MM.1S (cell line): ENCODE measurements at regions not wholly inside any gene's neighbourhood (a gene's known extent, or its start where the extent isn't known, plus 50 kb on each side); places are given as distances from the start of the nearest gene placed in this dataset.

ENCODE experiments used
- DNase-seq: peaks from one replicate; pipeline ENCODE4 v3.0.0-alpha.2; 2015
- H2AFZ ChIP-seq: fragments of 300-600 bp; sonication (generic); 2 replicates; pipeline ENCODE4 v1.6.0; 2016; ENCODE audit warnings: antibody characterized with exemption, low read length
- H3F3A ChIP-seq: fragments of 300-600 bp; sonication (generic); 2 replicates; pipeline ENCODE4 v1.6.1; 2016; ENCODE audit warnings: mild to moderate bottlenecking, antibody characterized with exemption, low read length, moderate library complexity, mixed read lengths; ENCODE audit not compliant: insufficient read depth
- H3K27ac ChIP-seq: fragments of 300-600 bp; sonication (generic); 2 replicates; pipeline ENCODE4 v1.5.1; 2016; ENCODE audit warnings: mild to moderate bottlenecking, low read length
- H3K27me3 ChIP-seq: fragments of 300-600 bp; sonication (generic); replicated peaks from 2 replicates; pipeline ENCODE4 v1.6.0; 2016; ENCODE audit warnings: low read length; ENCODE audit not compliant: insufficient read depth
- H3K36me3 ChIP-seq: fragments of 300-600 bp; sonication (generic); replicated peaks from 2 replicates; pipeline ENCODE4 v1.6.1; 2016; ENCODE audit warnings: mild to moderate bottlenecking, low read length, mixed read lengths; ENCODE audit not compliant: insufficient read depth
- H3K4me1 ChIP-seq: fragments of 300-600 bp; sonication (generic); 2 replicates; pipeline ENCODE4 v1.6.1; 2016; ENCODE audit warnings: low read length, mixed read lengths
- H3K4me2 ChIP-seq: fragments of 300-600 bp; sonication (generic); 2 replicates; pipeline ENCODE4 v1.6.0; 2016; ENCODE audit warnings: low read depth, low read length
- H3K4me3 ChIP-seq: fragments of 300-600 bp; sonication (generic); 2 replicates; pipeline ENCODE4 v1.5.1; 2016; ENCODE audit warnings: low read length, mixed read lengths
- H3K79me2 ChIP-seq: fragments of 300-600 bp; sonication (generic); 2 replicates; pipeline ENCODE4 v1.6.1; 2016; ENCODE audit warnings: mixed run types, low read length, mixed read lengths
- H3K9ac ChIP-seq: fragments of 300-600 bp; sonication (generic); 2 replicates; pipeline ENCODE4 v1.6.1; 2016; ENCODE audit warnings: low read length, mixed read lengths
- H3K9me2 ChIP-seq: fragments of 300-600 bp; sonication (generic); replicated peaks from 2 replicates; pipeline ENCODE4 v1.6.1; 2016; ENCODE audit warnings: mild to moderate bottlenecking, low read length, mixed read lengths; ENCODE audit not compliant: insufficient read depth
- H3K9me3 ChIP-seq: fragments of 300-600 bp; sonication (generic); replicated peaks from 2 replicates; pipeline ENCODE4 v1.6.1; 2016; ENCODE audit warnings: mild to moderate bottlenecking, low read length, mixed read lengths; ENCODE audit not compliant: insufficient read depth
- H4K20me1 ChIP-seq: fragments of 300-600 bp; sonication (generic); 2 replicates; pipeline ENCODE4 v1.6.1; 2016; ENCODE audit warnings: mild to moderate bottlenecking, low read length, moderate library complexity, mixed read lengths; ENCODE audit not compliant: insufficient read depth
- EZH2 ChIP-seq: fragments of 300-600 bp; sonication (generic); optimal IDR thresholded peaks from 2 replicates; pipeline ENCODE3; 2017; ENCODE audit warnings: low read depth, mild to moderate bottlenecking, antibody characterized with exemption, low read length, mixed read lengths
- EZH2phosphoT487 ChIP-seq: fragments of 300-600 bp; sonication (generic); IDR thresholded peaks from 2 replicates; pipeline ENCODE4 v1.6.1; 2018; ENCODE audit warnings: antibody characterized with exemption, low read length
- TF ChIP-seq, protein P1 (sequence below): fragments of 300-600 bp; sonication (generic); IDR thresholded peaks from 2 replicates; pipeline ENCODE4 v1.5.1; 2016; ENCODE audit warnings: antibody characterized with exemption, low read length, mixed read lengths

DNA sequence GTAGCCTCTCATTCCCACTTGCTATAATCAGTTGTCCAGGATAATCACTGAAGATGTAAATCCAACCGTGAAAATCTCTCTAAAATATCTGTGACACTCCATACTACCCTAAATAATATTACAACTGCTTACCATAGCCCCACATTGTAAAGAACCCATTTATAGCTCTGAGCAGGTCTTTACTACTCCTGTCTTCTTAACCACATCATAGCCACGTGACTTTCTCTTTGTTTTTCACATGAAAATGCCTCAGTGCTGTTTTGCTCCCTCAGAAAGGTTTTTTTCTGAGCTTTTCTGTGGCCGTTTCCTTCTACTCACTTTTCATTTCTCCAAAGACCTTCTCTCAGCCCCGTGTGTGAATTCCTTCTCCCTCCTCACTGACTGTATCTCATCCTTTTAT, 662.2 kb upstream of the ADARB2 start:
- no peak overlapping the region for H3K4me3 ChIP-seq
- no peaks in the 10 kb centered on the region for H3K9me3 ChIP-seq
- H3K9me2 ChIP-seq = no peaks in the 10 kb centered on the region
- TF ChIP-seq EZH2phosphoT487 (no peak), EZH2 (no peak)
- TF ChIP-seq, protein P1, sequence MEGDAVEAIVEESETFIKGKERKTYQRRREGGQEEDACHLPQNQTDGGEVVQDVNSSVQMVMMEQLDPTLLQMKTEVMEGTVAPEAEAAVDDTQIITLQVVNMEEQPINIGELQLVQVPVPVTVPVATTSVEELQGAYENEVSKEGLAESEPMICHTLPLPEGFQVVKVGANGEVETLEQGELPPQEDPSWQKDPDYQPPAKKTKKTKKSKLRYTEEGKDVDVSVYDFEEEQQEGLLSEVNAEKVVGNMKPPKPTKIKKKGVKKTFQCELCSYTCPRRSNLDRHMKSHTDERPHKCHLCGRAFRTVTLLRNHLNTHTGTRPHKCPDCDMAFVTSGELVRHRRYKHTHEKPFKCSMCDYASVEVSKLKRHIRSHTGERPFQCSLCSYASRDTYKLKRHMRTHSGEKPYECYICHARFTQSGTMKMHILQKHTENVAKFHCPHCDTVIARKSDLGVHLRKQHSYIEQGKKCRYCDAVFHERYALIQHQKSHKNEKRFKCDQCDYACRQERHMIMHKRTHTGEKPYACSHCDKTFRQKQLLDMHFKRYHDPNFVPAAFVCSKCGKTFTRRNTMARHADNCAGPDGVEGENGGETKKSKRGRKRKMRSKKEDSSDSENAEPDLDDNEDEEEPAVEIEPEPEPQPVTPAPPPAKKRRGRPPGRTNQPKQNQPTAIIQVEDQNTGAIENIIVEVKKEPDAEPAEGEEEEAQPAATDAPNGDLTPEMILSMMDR = no peak
- H3K4me1 ChIP-seq = no peaks in the 10 kb centered on the region
- no peak overlapping the region for H3K27ac ChIP-seq
- H3K9ac ChIP-seq = no peak overlapping the region
- no peaks in the 10 kb centered on the region for H3K36me3 ChIP-seq
- H3K79me2 ChIP-seq = no peaks in the 10 kb centered on the region
- no peak overlapping the region for H2AFZ ChIP-seq
- H3K4me2 ChIP-seq = no peak overlapping the region
- DNase-seq = no peak
- no peaks in the 10 kb centered on the region for H3F3A ChIP-seq
- no peaks in the 10 kb centered on the region for H4K20me1 ChIP-seq
- no peaks in the 10 kb centered on the region for H3K27me3 ChIP-seq

DNA sequence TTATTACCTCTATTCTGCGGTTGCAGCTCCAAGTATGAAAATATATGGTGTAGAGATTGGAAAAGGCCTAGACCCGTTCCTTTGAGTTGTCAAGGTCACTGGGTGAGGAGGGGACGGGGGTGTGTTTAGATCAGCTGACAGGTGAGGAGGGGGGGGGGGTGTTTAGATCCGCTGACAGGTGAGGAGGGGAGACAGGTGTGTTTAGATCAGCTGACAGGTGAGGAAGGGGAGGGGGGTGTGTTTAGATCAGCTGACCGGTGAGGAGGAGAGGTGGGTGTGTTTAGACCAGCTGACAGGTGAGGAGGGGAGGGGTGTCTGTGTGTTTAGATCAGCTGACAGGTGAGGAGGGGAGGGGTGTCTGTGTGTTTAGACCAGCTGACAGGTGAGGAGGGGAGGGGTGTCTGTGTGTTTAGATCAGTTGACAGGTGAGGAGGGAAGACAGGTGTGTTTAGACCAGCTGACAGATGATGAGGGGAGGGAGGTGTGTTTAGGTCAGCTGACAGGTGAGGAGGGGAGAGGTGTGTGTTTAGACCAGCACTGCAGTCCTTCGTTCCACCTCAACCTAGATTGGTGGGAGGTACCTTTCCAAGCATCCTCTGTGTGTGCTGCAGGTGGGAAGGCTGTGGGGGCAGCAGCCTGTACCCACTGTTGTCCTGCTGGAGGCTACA, 655.0 kb upstream of the ADARB2 start:
- Histone ChIP-seq H3K9ac (no peak overlapping the region), H3K79me2 (no peaks in the 10 kb centered on the region), H2AFZ (no peak overlapping the region), H3K4me2 (no peak overlapping the region), H3F3A (no peaks in the 10 kb centered on the region), H3K4me3 (no peak overlapping the region), H3K36me3 (no peaks in the 10 kb centered on the region), H4K20me1 (no peaks in the 10 kb centered on the region), H3K4me1 (no peaks in the 10 kb centered on the region), H3K27me3 (no peaks in the 10 kb centered on the region), H3K9me3 (no peaks in the 10 kb centered on the region), H3K9me2 (no peaks in the 10 kb centered on the region), H3K27ac (no peak overlapping the region)
- TF ChIP-seq, protein P1 = no peak
- TF ChIP-seq EZH2phosphoT487 (no peak), EZH2 (no peak)
- no peak for DNase-seq

- Histone ChIP-seq H3K4me2 (no peak overlapping the region), H3K4me3 (no peak overlapping the region), H3K9ac (no peak overlapping the region), H3K9me2 (no peaks in the 10 kb centered on the region), H3K27me3 (no peaks in the 10 kb centered on the region), H2AFZ (no peak overlapping the region), H3K36me3 (no peaks in the 10 kb centered on the region), H3K27ac (no peak overlapping the region), H3K79me2 (no peaks in the 10 kb centered on the region), H3F3A (no peaks in the 10 kb centered on the region), H3K4me1 (no peaks in the 10 kb centered on the region), H4K20me1 (no peaks in the 10 kb centered on the region), H3K9me3 (no peaks in the 10 kb centered on the region)
- TF ChIP-seq EZH2phosphoT487 (no peak), EZH2 (no peak)
- TF ChIP-seq, protein P1 = no peak
- DNase-seq = no peak
These were observed 650.3 kb upstream of the ADARB2 start for GRCh38 chr10:2387672-2388071.
